HEK293T (cell line): ENCODE measurements at regions not wholly inside any gene's neighbourhood (a gene's known extent, or its start where the extent isn't known, plus 50 kb on each side); places are given as distances from the start of the nearest gene placed in this dataset.
"Not testable (repeated sequence)": the region's sequence is repeated elsewhere in the genome, so short reads cannot be mapped to it uniquely, and the experiment has no call there.

ENCODE experiments used
- CTCF ChIA-PET: fragments of 350-600 bp; formaldehyde crosslinking; extraction: SDS; loops from one replicate; lab custom pipeline; 2021; ENCODE audit warnings: antibody characterized with exemption, inconsistent platforms; lab: Yijun Ruan, JAX
- POLR2A ChIA-PET: fragments of 350-600 bp; formaldehyde crosslinking; extraction: SDS; loops from one replicate; lab custom pipeline; 2020; ENCODE audit warnings: antibody characterized with exemption, inconsistent platforms; lab: Yijun Ruan, JAX
- DNase-seq: peaks from one replicate; pipeline ENCODE4 v3.0.0; 2012; ENCODE audit warnings: mixed read lengths; ENCODE audit errors: extremely low spot score
- ARNT ChIP-seq: fragments of 450-650 bp; IDR thresholded peaks from 2 replicates; pipeline ENCODE4 v1.6.1; 2017; ENCODE audit warnings: mild to moderate bottlenecking
- BHLHE40 ChIP-seq: fragments of 450-650 bp; IDR thresholded peaks from 2 replicates; pipeline ENCODE4 v1.6.1; 2016; ENCODE audit warnings: mild to moderate bottlenecking, moderate library complexity, borderline replicate concordance
- CTBP1 ChIP-seq: fragments of 450-650 bp; IDR thresholded peaks from 2 replicates; pipeline ENCODE4 v1.6.1; 2016; ENCODE audit warnings: borderline replicate concordance
- ELF4 ChIP-seq: fragments of 450-650 bp; IDR thresholded peaks from 2 replicates; pipeline ENCODE4 v1.6.1; 2017; ENCODE audit warnings: antibody characterized with exemption
- FOXA1 ChIP-seq: fragments of 450-650 bp; IDR thresholded peaks from 2 replicates; pipeline ENCODE4 v1.6.1; 2016; ENCODE audit warnings: mild to moderate bottlenecking
- FOXK2 ChIP-seq: fragments of 450-650 bp; IDR thresholded peaks from 2 replicates; pipeline ENCODE4 v1.6.1; 2016; ENCODE audit warnings: mild to moderate bottlenecking
- FOXM1 ChIP-seq: fragments of 450-650 bp; IDR thresholded peaks from 2 replicates; pipeline ENCODE4 v1.6.1; 2017; ENCODE audit warnings: mild to moderate bottlenecking, borderline replicate concordance
- HDGF ChIP-seq: fragments of 450-650 bp; IDR thresholded peaks from 2 replicates; pipeline ENCODE4 v1.6.1; 2017; ENCODE audit warnings: antibody characterized with exemption, borderline replicate concordance
- L3MBTL2 ChIP-seq: fragments of 450-650 bp; conservative IDR thresholded peaks from 2 replicates; pipeline ENCODE4 v1.6.1; 2016; ENCODE audit warnings: mild to moderate bottlenecking
- LEF1 ChIP-seq: fragments of 450-650 bp; IDR thresholded peaks from 2 replicates; pipeline ENCODE4 v1.6.1; 2017; ENCODE audit warnings: mild to moderate bottlenecking, borderline replicate concordance
- NFRKB ChIP-seq: fragments of 450-650 bp; IDR thresholded peaks from 2 replicates; pipeline ENCODE4 v1.6.1; 2016; ENCODE audit warnings: mild to moderate bottlenecking, moderate library complexity
- SP1 ChIP-seq: fragments of 450-650 bp; IDR thresholded peaks from 2 replicates; pipeline ENCODE4 v1.6.1; 2017
- SUZ12 ChIP-seq: fragments of 450-650 bp; IDR thresholded peaks from 2 replicates; pipeline ENCODE4 v1.6.1; 2016; ENCODE audit warnings: mild to moderate bottlenecking
- TARDBP ChIP-seq: fragments of 450-650 bp; IDR thresholded peaks from 2 replicates; pipeline ENCODE4 v1.6.1; 2016
- ZNF384 ChIP-seq: fragments of 450-650 bp; IDR thresholded peaks from 2 replicates; pipeline ENCODE4 v1.6.1; 2016
- TF ChIP-seq, protein P1 (sequence below): fragments of 450-650 bp; IDR thresholded peaks from 2 replicates; pipeline ENCODE4 v1.6.1; 2016

DNA sequence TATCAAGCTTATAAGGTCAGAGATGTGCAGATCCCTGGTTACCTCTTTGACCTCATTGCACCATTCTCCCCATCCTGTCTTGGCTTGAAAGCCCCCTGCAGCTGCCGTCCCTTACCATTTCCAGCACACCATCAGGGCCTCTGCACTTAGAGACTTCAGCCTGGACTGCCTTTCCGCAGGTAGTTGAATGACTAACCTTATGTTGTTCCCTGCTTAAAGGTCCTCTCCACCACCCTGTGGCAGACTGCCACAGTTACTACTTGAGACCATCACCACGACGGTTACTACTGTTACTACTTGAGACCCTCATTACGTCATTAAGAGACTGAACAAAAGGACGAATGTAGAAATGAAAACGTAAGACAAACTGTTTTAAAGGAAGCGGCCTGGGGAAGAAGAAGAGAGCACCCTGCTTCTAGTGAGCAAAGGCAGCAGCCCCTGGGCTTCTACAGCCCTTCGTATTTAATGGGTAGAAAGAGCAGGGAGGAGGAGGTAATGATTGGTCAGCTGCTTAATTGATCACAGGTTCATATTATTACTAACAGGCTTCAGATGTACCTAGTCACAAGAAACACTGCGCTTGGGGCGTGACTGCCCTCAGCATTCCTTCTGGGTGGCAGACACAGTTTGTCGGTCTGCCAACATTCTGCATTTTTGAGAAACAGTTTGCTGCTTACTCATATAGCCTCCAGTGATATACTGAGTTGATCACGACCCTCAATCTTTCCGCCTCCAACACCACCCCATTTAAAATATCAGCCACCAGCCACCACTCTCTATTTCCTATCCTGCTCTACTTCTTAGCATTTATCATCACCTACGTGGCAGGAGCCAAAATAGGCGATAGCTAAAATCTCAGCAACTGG, 74.1 kb upstream of the PARD3 start:
- DNase-seq: no peak
- TF ChIP-seq ELF4 (no peak), LEF1 (no peak)
- ChIA-PET CTCF (no interaction called here), POLR2A (no interaction called here)

GRCh38 chr10:34886906-34887642, 72.0 kb upstream of the PARD3 start:
- POLR2A ChIA-PET: no interaction called here
- no peak for DNase-seq
- TF ChIP-seq FOXM1 (no peak), LEF1 (no peak), BHLHE40 (no peak), ELF4 (no peak)
- CTCF ChIA-PET: interaction anchor here (1.0 to 1.9 kb wide), 3 partner anchors 10 to 70 kb away, joined by 3 to 6 read pairs (median 3); no protein-coding TSS in a partner anchor

GRCh38 chr10:34885898-34886297, 70.8 kb upstream of the PARD3 start:
- DNase-seq: no peak
- TF ChIP-seq BHLHE40 (no peak), L3MBTL2 (no peak), FOXK2 (no peak), HDGF (no peak), SUZ12 (no peak), TARDBP (no peak), CTBP1 (no peak)
- TF ChIP-seq, protein P1, sequence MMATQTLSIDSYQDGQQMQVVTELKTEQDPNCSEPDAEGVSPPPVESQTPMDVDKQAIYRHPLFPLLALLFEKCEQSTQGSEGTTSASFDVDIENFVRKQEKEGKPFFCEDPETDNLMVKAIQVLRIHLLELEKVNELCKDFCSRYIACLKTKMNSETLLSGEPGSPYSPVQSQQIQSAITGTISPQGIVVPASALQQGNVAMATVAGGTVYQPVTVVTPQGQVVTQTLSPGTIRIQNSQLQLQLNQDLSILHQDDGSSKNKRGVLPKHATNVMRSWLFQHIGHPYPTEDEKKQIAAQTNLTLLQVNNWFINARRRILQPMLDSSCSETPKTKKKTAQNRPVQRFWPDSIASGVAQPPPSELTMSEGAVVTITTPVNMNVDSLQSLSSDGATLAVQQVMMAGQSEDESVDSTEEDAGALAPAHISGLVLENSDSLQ: no peak
- POLR2A ChIA-PET: no interaction called here
- CTCF ChIA-PET: interaction anchor here (1.0 to 1.9 kb wide), 2 partner anchors 9 to 69 kb away, joined by 3 to 6 read pairs; no protein-coding TSS in a partner anchor

DNA sequence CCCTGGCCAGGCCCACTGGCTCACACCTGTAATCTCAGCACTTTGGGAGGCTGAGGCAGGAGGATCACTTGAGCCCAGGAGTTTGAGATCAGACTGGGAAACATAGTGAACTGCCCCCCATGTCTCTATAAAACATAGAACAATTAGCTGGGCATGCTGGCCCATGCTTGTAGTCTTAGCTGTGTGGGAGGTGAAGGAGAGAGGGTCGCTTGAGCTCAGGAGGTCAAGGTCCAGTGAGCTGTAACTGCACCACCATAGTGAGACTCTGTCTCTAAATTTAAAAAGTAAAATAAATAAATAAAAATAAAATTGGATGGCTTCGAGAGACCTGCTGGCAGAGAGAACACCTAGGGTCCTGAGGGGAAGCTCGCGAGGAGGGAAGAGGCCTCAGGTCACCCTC, 69.9 kb upstream of the PARD3 start:
- ChIA-PET POLR2A (no interaction called here), CTCF (no interaction called here)
- no peak for DNase-seq
- TF ChIP-seq ARNT (no peak), LEF1 (no peak), SP1 (no peak), L3MBTL2 (no peak), ELF4 (no peak), TARDBP (no peak), CTBP1 (no peak), FOXA1 (no peak), NFRKB (no peak), FOXM1 (no peak), SUZ12 (no peak)

DNA sequence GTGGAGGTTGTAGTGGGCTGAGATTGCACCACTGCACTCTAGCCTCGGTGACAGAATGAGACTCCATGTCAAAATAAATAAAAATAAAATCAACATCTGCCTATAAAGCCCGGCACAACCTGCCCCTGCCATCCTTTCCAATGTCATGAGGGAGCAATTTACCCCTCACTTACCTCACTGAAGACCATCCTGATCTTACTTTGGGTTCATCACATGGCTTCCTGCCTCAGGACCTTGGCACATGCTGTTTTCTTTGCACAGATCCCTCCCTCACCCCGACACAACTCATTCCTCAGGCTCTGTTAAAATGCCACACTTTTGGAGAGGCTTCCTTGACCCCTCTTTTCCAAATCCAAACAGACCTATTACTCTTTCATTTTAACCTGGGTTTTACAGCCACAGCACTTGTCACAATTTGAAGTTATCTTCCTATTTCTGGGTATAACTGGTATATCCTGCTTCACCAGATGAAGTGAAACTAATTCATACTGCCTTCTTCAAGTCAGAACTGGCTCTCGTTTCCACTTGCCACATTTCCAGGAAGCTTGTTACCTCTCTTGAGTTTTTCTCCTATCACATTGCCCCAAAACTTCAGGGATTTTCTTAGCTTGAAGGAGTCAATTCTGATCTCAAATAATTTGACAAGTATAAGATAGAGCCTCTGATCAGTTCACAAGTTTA, 69.3 kb upstream of the PARD3 start:
- TF ChIP-seq CTBP1 (no peak), FOXA1 (no peak), SP1 (no peak)
- ChIA-PET POLR2A (no interaction called here), CTCF (no interaction called here)
- no peak for DNase-seq

DNA sequence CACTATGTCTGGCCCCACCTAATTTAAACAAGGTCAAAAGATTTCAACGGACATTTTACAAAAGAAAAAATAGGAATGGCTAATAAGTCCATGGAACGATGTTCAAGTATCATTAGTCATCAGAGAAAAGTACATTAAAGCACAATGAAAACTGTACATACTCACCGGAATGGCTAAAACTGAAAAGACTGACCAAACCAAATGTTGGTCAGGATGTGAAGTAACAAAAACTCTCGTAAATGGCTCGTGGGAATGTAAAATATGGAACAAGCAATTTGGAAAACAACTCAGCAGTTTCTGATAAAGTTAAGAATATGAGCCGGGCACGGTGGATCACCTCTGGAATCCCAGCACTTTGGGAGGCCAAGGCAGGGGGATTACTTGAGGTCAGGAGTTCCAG, 65.7 kb upstream of the PARD3 start:
- POLR2A ChIA-PET: no interaction called here

GRCh38 chr10:34878651-34879050, 63.6 kb upstream of the PARD3 start:
- CTCF ChIA-PET, DNase-seq, POLR2A ChIA-PET: not testable (repeated sequence)

More for the DNA sequence above, 65.7 kb upstream of the PARD3 start:
- no peak for DNase-seq
- TF ChIP-seq BHLHE40 (no peak), HDGF (no peak), TARDBP (no peak), ARNT (no peak), ZNF384 (no peak), SP1 (no peak), LEF1 (no peak), CTBP1 (no peak), FOXK2 (no peak), NFRKB (no peak), FOXM1 (no peak), SUZ12 (no peak)
- TF ChIP-seq, protein P1: no peak
- CTCF ChIA-PET: no interaction called here
